Lung (tissue), 11 donors: ENCODE measurements at regions not wholly inside any gene's neighbourhood (a gene's known extent, or its start where the extent isn't known, plus 50 kb on each side); places are given as distances from the start of the nearest gene placed in this dataset.

Experiments
- ATAC-seq: fragments of 200-7000 bp; cut with Tn5 transposase; one replicate; pipeline ENCODE4 v1.9.1; 2020; ENCODE audit warnings: moderate number of reproducible peaks; ENCODE audit not compliant: insufficient read depth, low FRiP score
- DNase-seq, 3 donors: peaks; one replicate each; pipeline ENCODE4 v3.0.0-alpha.2; 2013 to 2017
- H3K27ac ChIP-seq, 2 donors: one replicate each; pipeline ENCODE4 v1.5.1; 2013; ENCODE audit warnings: mild to moderate bottlenecking in 2 of 2, moderate library complexity in 2 of 2, control low read depth in 1 of 2, inconsistent platforms in 1 of 2, low read depth in 1 of 2, low read length in 1 of 2
- H3K27me3 ChIP-seq, 3 donors: one replicate each; pipeline ENCODE4 v1.5.1; 2013; ENCODE audit warnings: low read length in 2 of 3; ENCODE audit not compliant: control insufficient read depth in 3 of 3, insufficient read depth in 3 of 3
- H3K36me3 ChIP-seq, 4 donors: one replicate each; pipeline ENCODE4 v1.5.1; 2013; ENCODE audit warnings: low read length in 4 of 4, mild to moderate bottlenecking in 1 of 4, moderate library complexity in 1 of 4; ENCODE audit not compliant: control insufficient read depth in 4 of 4, insufficient read depth in 4 of 4
- H3K4me1 ChIP-seq, 5 donors: one replicate each; pipeline ENCODE4 v1.5.1; 2013; ENCODE audit warnings: low read length in 5 of 5, mild to moderate bottlenecking in 2 of 5, moderate library complexity in 1 of 5; ENCODE audit not compliant: control insufficient read depth in 5 of 5, insufficient read depth in 5 of 5
- H3K4me3 ChIP-seq: one replicate; pipeline ENCODE4 v1.5.1; 2013; ENCODE audit warnings: mild to moderate bottlenecking, control low read depth, moderate library complexity
- H3K9ac ChIP-seq, 2 donors: one replicate each; pipeline ENCODE4 v1.5.1; 2013; ENCODE audit warnings: low read length in 2 of 2, control low read depth in 1 of 2; ENCODE audit not compliant: insufficient read depth in 1 of 2
- H3K9me3 ChIP-seq, 4 donors: one replicate each; pipeline ENCODE4 v1.5.1; 2013; ENCODE audit warnings: low read length in 3 of 4, mild to moderate bottlenecking in 1 of 4, moderate library complexity in 1 of 4; ENCODE audit not compliant: control insufficient read depth in 4 of 4, insufficient read depth in 3 of 4
- WGBS, 2 donors: extraction: QIAGEN DNeasy Blood & Tissue Kit; methylation state at CpG; one replicate each; pipeline ENCODE4 v1.1.7; 2013; 5-methylcytosine and 5-hydroxymethylcytosine counted together
- TF ChIP-seq, protein P1 (sequence below): IDR thresholded peaks from 2 replicates; pipeline ENCODE4 v1.5.1; 2012; ENCODE audit warnings: mild to moderate bottlenecking; ENCODE audit errors: control extremely low read depth, extremely low read depth
- donor health status: control.
- donor health status: control.
- donor health status: Bipolar disorder and iron deficiency.
- donor health status: healthy.
- donor health status: DM: yes; HTN: yes; CAD: no.

DNA sequence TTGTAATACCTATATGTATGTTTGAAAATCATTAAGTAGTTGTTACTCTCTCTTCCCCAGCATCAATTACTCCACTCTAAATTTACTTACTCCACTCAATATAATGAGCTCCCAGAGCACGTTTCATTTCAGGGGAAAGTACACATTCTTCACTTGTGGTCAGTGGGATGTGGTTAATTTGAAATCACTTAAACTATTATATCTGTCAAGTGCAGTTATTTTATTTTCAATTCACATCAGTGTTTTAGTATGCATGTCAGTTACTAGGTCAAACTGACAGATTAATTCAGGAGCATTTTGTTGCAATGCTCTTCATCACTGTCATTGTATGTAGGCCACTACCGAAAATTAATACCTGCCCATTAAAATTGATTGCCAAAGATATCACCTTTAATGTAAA is 376.1 kb downstream of the ZIC4 start:
- WGBS, 2 donors, result 52 to 62% methylated on average over 2 of the region's 2 CpGs
- no peak overlapping the region for H3K4me3 ChIP-seq
- H3K36me3 ChIP-seq, result no peaks in the 10 kb centered on the region
- H3K9me3 ChIP-seq, result peaks cover 0 to 2% (median 0%) of the 10 kb centered on the region in 4 donors
- H3K27me3 ChIP-seq, result no peaks in the 10 kb centered on the region
- ATAC-seq (no peak), DNase-seq (no peak)
- no peak overlapping the region for H3K27ac ChIP-seq
- no peaks in the 10 kb centered on the region for H3K4me1 ChIP-seq
- no peak overlapping the region for H3K9ac ChIP-seq
- TF ChIP-seq, protein P1, sequence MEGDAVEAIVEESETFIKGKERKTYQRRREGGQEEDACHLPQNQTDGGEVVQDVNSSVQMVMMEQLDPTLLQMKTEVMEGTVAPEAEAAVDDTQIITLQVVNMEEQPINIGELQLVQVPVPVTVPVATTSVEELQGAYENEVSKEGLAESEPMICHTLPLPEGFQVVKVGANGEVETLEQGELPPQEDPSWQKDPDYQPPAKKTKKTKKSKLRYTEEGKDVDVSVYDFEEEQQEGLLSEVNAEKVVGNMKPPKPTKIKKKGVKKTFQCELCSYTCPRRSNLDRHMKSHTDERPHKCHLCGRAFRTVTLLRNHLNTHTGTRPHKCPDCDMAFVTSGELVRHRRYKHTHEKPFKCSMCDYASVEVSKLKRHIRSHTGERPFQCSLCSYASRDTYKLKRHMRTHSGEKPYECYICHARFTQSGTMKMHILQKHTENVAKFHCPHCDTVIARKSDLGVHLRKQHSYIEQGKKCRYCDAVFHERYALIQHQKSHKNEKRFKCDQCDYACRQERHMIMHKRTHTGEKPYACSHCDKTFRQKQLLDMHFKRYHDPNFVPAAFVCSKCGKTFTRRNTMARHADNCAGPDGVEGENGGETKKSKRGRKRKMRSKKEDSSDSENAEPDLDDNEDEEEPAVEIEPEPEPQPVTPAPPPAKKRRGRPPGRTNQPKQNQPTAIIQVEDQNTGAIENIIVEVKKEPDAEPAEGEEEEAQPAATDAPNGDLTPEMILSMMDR, result no peak

DNA sequence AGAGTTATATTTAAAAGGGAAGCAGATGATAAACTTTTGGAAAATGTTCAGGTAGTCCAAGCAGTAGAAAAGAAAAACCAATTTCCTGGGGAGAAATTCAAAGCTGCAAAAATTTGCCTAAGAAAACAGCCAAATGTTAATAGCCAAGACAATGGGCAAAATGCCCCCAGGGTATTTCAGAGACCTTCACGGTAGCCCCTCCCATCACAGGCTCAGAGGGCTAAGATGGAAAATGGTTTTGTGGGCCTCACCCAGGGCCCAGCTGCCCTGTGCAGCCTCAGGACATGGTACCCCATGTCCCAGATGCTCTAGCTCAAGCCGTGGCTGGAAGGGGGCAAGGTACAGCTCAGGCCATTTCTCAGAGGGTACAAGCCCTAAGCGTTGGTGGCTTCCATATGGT is 391.0 kb downstream of the ZIC4 start:
- Histone ChIP-seq H3K4me3 (no peak overlapping the region), H3K9ac (no peak overlapping the region), H3K27me3 (no peaks in the 10 kb centered on the region), H3K4me1 (no peaks in the 10 kb centered on the region), H3K27ac (no peak overlapping the region), H3K9me3 (peaks cover 0 to 7% (median 1%) of the 10 kb centered on the region in 4 donors), H3K36me3 (no peaks in the 10 kb centered on the region)
- TF ChIP-seq, protein P1, result no peak
- DNase-seq (no peak), ATAC-seq (no peak)
- 85 to 87% methylated on average over 3 of the region's 3 CpGs for WGBS, 2 donors

GRCh38 chr3:147008886-147009285 is 397.5 kb downstream of the ZIC4 start:
- DNase-seq, result no peak
- Histone ChIP-seq H3K27ac (no peak overlapping the region), H3K4me1 (no peaks in the 10 kb centered on the region), H3K4me3 (no peak overlapping the region), H3K27me3 (no peaks in the 10 kb centered on the region), H3K9ac (no peak overlapping the region), H3K9me3 (no peaks in the 10 kb centered on the region), H3K36me3 (no peaks in the 10 kb centered on the region)
- TF ChIP-seq, protein P1, result no peak
- no peak for ATAC-seq
- WGBS, 2 donors, result 74 to 84% methylated on average over 1 of the region's 1 CpG

DNA sequence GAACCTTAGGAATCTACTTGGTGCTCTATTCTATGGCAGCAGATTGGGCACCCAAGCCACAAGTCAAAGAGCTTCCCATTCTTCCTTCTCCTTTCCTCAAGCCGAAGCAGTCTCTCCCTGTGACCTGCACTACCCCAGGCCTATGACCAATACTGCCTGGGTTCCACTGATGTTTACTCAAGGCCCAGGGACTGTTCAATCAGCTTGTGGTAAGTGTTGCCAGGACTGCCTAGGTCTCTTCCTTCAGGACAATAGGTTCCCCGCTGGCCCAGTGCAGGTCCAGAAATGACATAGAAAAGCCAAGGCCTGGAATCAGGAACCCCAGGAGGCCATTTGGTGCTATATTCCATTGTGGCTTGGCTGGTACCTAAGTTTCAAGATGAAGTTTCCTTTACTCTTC is 397.9 kb downstream of the ZIC4 start:
- no peaks in the 10 kb centered on the region for H3K9me3 ChIP-seq
- H3K27ac ChIP-seq, result no peak overlapping the region
- no peaks in the 10 kb centered on the region for H3K27me3 ChIP-seq
- WGBS, 2 donors, result 92 to 93% methylated on average over 2 of the region's 2 CpGs
- DNase-seq (no peak), ATAC-seq (no peak)
- H3K4me1 ChIP-seq, result no peaks in the 10 kb centered on the region
- no peaks in the 10 kb centered on the region for H3K36me3 ChIP-seq
- H3K9ac ChIP-seq, result no peak overlapping the region
- TF ChIP-seq, protein P1, result no peak
- H3K4me3 ChIP-seq, result no peak overlapping the region
